Esophagus (tissue), 2 donors: ENCODE measurements at regions not wholly inside any gene's neighbourhood (a gene's known extent, or its start where the extent isn't known, plus 50 kb on each side); places are given as distances from the start of the nearest gene placed in this dataset.

Experiments used
- H3K27ac ChIP-seq, 2 donors: one replicate each; pipeline ENCODE4 v1.5.1; 2013; ENCODE audit warnings: low read depth in 2 of 2, mild to moderate bottlenecking in 2 of 2, inconsistent platforms in 1 of 2, low read length in 1 of 2, moderate library complexity in 1 of 2
- H3K27me3 ChIP-seq, 2 donors: one replicate each; pipeline ENCODE4 v1.6.1; 2013; ENCODE audit warnings: low read length in 2 of 2, control low read depth in 1 of 2, mild to moderate bottlenecking in 1 of 2; ENCODE audit not compliant: insufficient read depth in 2 of 2, control insufficient read depth in 1 of 2
- H3K36me3 ChIP-seq, 2 donors: one replicate each; pipeline ENCODE4 v1.6.1; 2013; ENCODE audit warnings: low read length in 1 of 2; ENCODE audit not compliant: control insufficient read depth in 2 of 2, insufficient read depth in 2 of 2
- H3K4me1 ChIP-seq, 2 donors: one replicate each; pipeline ENCODE4 v1.6.1; 2013; ENCODE audit warnings: low read length in 1 of 2; ENCODE audit not compliant: control insufficient read depth in 2 of 2, insufficient read depth in 2 of 2
- H3K4me3 ChIP-seq, 2 donors: one replicate each; pipeline ENCODE4 v1.5.1; 2013; ENCODE audit warnings: low read length in 2 of 2, mild to moderate bottlenecking in 2 of 2, low read depth in 1 of 2, moderate library complexity in 1 of 2
- H3K9me3 ChIP-seq, 2 donors: one replicate each; pipeline ENCODE4 v1.6.1; 2013; ENCODE audit warnings: mild to moderate bottlenecking in 2 of 2, low read depth in 1 of 2, low read length in 1 of 2, moderate library complexity in 1 of 2; ENCODE audit not compliant: control insufficient read depth in 2 of 2, insufficient read depth in 1 of 2
- WGBS, 2 donors: extraction: QIAGEN DNeasy Blood & Tissue Kit; methylation state at CpG; one replicate each; pipeline ENCODE4 v1.1.7; 2013; 5-methylcytosine and 5-hydroxymethylcytosine counted together
- donor health status: healthy with polysubstance abuse.
- donor health status: Bipolar disorder and iron deficiency.

DNA sequence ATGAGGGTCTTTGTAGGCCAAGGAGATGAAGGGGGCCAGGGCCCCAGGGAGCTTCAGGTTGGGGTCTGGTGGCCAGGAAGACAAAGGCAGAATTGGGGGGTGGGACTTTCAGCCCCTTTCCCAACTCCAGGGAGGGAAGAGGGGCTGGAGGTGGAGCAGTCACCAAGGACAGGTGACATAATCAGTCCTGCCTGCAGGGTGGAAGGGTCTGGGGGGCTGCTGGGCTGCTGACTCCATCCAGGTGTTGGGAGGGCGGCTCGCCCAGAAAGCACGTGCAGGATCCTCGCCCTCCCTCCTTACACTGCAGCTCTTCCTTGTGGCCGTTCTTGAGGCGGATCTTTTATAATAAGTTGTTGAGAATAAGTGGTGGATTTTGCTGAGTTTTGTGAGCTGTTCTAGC lies 1491.1 kb downstream of the TBC1D22A start:
- H3K4me1 ChIP-seq, result no peaks in the 10 kb centered on the region
- no peak overlapping the region for H3K4me3 ChIP-seq
- H3K9me3 ChIP-seq, result no peaks in the 10 kb centered on the region
- no peaks in the 10 kb centered on the region for H3K27me3 ChIP-seq
- no peak overlapping the region for H3K27ac ChIP-seq
- H3K36me3 ChIP-seq, result no peaks in the 10 kb centered on the region
- 56 to 57% methylated on average over 6 of the region's 6 CpGs for WGBS, 2 donors

DNA sequence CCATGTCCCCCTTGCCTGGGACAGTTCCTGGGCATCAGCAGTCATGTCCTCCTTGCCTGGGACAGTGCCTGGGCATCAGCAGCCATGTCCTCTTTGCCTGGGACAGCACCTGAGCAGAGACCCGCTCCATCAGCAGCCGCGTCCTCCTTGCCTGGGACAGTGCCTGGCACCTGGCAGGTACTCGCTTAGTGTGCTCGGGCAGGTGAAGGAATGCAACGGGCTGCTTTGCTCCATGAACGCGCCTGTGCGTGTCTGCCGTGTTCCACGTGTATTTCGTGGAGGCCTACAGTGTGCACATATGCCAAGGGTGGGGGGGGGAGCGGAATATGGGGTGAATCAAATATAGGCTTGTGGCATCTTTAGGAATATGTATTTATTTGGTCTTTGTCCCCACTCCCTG lies 1490.7 kb downstream of the TBC1D22A start:
- 59 to 69% methylated on average over 13 of the region's 13 CpGs for WGBS, 2 donors
- Histone ChIP-seq H3K9me3 (no peaks in the 10 kb centered on the region), H3K4me1 (no peaks in the 10 kb centered on the region), H3K27ac (no peak overlapping the region), H3K27me3 (no peaks in the 10 kb centered on the region), H3K4me3 (no peak overlapping the region), H3K36me3 (no peaks in the 10 kb centered on the region)

DNA sequence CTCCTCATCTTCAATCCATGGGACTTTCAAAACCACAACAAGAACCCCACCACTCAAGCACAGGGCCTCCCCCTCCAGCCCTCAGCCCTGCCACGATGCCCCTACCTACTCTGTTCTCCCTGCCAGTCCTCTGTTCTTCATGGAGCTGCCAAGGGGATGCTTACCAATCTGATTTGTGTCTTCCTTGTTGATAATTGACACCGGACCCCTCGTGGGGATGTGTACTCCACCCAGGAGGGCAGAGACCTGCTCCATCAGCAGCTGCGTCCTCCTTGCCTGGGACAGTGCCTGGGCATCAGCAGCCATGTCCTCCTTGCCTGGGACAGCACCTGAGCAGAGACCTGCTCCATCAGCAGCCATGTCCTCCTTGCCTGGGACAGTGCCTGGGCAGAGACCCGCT lies 1489.2 kb downstream of the TBC1D22A start:
- Histone ChIP-seq H3K9me3 (no peaks in the 10 kb centered on the region), H3K36me3 (no peaks in the 10 kb centered on the region), H3K4me1 (no peaks in the 10 kb centered on the region), H3K4me3 (no peak overlapping the region), H3K27me3 (no peaks in the 10 kb centered on the region), H3K27ac (no peak overlapping the region)
- 78 to 82% methylated on average over 5 of the region's 5 CpGs for WGBS, 2 donors

DNA sequence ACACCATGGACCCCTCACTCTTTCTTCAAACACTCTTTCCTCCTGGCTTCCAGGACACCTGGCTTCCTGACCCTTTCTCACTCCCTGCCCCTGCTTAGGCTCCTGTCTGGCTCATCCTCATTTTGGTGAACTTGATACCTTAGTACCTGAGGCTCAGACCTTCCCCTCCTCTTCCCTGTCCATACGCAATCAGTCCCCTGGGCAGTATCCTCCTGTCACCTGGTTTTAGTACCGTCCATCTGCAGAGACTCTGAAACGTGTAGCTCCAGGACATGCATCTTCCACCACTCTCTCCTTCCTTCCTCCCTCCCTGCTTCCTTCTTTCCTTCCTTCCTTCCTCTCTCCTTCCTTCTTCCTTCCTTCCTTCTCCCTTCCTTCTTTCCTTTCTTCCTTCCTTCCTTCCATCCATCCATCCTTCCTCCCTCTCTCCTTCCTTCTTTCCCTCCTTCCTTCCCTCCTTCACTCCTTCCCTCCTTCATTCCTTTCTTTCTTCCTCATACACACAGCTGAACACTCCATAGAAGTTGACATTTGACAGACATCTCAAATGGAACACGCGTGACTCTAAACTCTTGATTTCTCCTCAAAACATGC lies 1488.6 kb downstream of the TBC1D22A start:
- Histone ChIP-seq H3K9me3 (no peaks in the 10 kb centered on the region), H3K4me1 (no peaks in the 10 kb centered on the region), H3K4me3 (no peak overlapping the region), H3K27me3 (no peaks in the 10 kb centered on the region), H3K27ac (no peak overlapping the region), H3K36me3 (no peaks in the 10 kb centered on the region)
- 68 to 76% methylated on average over 5 of the region's 5 CpGs for WGBS, 2 donors

DNA sequence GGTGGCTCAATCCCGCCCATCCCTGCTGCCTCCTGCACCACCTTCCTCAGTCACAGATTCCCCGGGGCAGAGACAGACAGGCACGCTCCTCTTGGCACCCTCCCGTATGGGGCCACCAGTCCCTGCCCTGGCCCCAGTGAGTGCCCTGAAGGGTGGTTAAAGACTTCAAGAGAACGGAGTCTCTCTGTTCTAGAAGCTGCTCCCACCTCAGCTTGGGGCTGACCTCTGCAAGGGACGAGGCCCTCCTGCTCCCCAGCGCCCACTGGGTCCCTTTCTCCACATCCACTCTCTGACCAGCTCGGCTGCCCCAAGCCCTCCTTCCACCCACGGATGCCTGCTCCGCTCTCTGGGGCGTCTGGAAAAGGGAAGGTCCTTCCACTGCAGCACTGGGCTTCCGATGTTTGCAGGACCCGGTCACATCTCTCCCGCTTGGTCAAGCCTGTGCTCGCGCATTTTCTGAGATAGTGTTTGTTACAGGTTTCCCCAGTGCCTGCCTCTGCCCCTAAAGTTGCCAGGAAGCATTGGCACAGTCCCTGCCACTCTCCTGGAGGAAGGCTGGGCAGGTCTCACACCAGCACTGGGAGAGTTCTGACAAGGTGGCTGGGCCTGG lies 1487.9 kb downstream of the TBC1D22A start:
- WGBS, 2 donors, result 58 to 61% methylated on average over 16 of the region's 16 CpGs
- Histone ChIP-seq H3K27me3 (no peaks in the 10 kb centered on the region), H3K4me3 (no peak overlapping the region), H3K36me3 (no peaks in the 10 kb centered on the region), H3K27ac (no peak overlapping the region), H3K4me1 (no peaks in the 10 kb centered on the region), H3K9me3 (no peaks in the 10 kb centered on the region)

DNA sequence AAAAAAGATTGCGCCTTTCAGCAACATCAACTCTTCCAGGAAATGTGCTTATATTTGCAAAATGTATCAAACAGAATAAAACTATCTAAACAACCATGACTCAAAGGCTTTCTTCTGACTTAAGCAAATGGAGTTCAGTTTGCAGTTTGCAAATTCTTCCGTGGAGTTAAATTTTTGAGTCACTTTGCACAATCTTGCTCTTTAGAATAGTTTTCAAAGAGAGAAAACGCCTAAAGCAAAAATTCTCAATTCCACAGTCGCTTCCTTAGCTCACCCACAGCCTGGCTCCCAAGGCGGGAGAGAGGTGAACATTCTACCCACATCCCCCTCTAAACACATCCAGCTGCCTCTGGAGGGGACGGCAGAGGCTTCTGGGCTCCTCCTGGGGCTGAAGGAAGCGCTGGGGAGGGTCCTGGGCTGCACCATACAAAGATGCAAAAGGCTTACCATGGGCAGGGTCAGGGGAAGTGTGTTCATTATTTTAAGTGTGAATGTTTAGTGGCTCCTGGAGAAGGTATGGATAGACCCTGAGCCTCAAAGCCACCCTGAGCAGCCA lies 1487.3 kb downstream of the TBC1D22A start:
- H3K4me3 ChIP-seq, result no peak overlapping the region
- H3K4me1 ChIP-seq, result no peaks in the 10 kb centered on the region
- H3K27ac ChIP-seq, result no peak overlapping the region
- H3K9me3 ChIP-seq, result no peaks in the 10 kb centered on the region
- no peaks in the 10 kb centered on the region for H3K27me3 ChIP-seq
- 40 to 55% methylated on average over 7 of the region's 7 CpGs for WGBS, 2 donors
- H3K36me3 ChIP-seq, result no peaks in the 10 kb centered on the region

DNA sequence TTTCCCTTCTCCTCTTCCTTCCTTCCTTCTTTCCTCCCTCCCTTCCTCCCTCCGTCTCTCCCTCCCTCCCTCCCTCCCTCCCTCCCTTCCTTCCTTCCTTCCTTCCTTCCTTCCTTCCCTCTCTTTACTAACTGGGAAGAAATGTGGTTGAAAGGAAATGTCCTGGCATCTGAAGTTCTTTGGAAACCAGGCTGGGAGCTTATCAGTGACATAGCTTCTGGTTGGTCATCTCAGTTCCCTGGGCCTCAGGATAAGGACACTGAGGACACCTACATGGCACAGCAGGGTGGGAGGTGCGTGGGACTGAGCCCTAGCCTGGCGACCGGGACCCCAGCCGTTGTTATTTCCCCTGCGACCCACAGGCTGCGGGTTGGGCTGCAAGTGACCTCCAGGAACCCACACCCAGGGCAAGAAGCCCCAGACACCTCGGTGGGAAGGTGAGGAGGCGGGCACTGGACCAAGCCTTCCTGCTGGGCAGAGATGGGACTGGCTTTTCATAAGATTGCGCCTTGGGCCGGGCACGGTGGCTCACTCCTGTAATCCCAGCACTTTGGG lies 1486.5 kb downstream of the TBC1D22A start:
- Histone ChIP-seq H3K27ac (no peak overlapping the region), H3K36me3 (no peaks in the 10 kb centered on the region), H3K27me3 (no peaks in the 10 kb centered on the region), H3K4me3 (no peak overlapping the region), H3K4me1 (no peaks in the 10 kb centered on the region), H3K9me3 (no peaks in the 10 kb centered on the region)
- 51 to 68% methylated on average over 9 to 10 of the region's 12 CpGs for WGBS, 2 donors

DNA sequence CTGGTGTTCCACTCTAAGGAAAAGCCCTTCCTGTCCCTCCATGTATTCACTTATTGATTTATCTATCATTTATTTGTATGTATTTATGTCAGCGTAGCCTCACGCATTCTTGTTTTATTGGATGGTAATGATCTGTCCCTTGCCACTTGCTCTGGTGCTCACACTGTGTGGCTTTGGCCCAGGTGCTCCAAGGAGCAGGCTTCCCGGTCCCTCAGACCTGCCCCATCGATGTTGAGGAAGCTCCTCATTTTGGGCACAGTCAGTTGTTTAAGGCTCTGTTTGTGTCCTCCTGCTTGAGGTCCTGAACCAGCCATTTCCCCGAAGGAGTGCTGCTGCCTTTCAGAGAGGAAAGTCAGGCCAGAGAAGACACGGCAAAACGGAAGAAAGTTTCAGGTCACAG lies 1485.4 kb downstream of the TBC1D22A start:
- Histone ChIP-seq H3K36me3 (no peaks in the 10 kb centered on the region), H3K9me3 (no peaks in the 10 kb centered on the region), H3K27me3 (no peaks in the 10 kb centered on the region), H3K27ac (no peak overlapping the region), H3K4me1 (no peaks in the 10 kb centered on the region), H3K4me3 (no peak overlapping the region)
- 76 to 85% methylated on average over 7 of the region's 7 CpGs for WGBS, 2 donors

DNA sequence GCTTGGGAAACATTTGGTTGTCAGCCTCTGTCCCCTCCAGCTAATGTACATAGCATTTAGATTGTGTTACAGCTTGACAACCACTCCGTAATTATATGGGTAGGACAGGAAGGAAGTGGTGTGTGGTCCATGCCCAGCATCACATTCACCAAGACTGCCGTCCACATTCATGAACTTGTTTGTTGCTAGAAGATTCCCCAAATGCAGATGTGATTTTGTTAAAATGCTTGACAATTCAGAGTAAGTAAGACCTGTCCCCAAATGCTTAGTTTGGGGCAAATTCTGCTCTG lies 1482.7 kb downstream of the TBC1D22A start:
- Histone ChIP-seq H3K4me3 (no peak overlapping the region), H3K4me1 (no peaks in the 10 kb centered on the region), H3K27me3 (no peaks in the 10 kb centered on the region), H3K9me3 (no peaks in the 10 kb centered on the region), H3K36me3 (no peaks in the 10 kb centered on the region), H3K27ac (no peak overlapping the region)
- 46 to 51% methylated on average over 2 of the region's 2 CpGs for WGBS, 2 donors
